GM19239 (cell line): ENCODE measurements at regions not wholly inside any gene's neighbourhood (a gene's known extent, or its start where the extent isn't known, plus 50 kb on each side); places are given as distances from the start of the nearest gene placed in this dataset.
"Not testable (repeated sequence)": the region's sequence is repeated elsewhere in the genome, so short reads cannot be mapped to it uniquely, and the experiment has no call there.

Source experiments
- DNase-seq: peaks from one replicate; pipeline ENCODE4 v3.0.0; 2011; ENCODE audit warnings: low spot score; ENCODE audit not compliant: insufficient read length
- FAIRE-seq: peaks from 2 replicates; lab custom pipeline; 2011; peaks lifted over from hg19 to GRCh38; lab: Jason Lieb, UNC

DNA sequence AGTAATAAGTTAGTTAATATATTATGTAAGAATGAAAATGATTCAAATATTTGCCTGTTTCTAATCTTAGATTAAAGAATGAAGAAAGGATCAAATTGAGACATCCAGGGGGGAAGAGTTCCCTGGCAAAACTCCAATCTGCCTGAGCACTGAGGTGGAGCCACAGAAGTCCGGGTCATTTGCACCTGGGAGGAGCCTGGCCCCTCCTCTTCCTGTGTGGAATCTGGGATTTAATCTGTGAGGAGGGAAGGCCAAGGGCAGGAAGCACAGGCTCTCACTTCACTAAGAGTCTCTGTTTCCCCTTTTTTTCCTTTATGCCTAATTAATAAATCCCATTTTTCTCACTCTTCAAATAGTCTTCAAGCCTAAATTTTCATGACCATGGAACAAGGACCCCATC lies 599.5 kb downstream of the FLRT2 start:
- no peak for FAIRE-seq
- DNase-seq: no peak

DNA sequence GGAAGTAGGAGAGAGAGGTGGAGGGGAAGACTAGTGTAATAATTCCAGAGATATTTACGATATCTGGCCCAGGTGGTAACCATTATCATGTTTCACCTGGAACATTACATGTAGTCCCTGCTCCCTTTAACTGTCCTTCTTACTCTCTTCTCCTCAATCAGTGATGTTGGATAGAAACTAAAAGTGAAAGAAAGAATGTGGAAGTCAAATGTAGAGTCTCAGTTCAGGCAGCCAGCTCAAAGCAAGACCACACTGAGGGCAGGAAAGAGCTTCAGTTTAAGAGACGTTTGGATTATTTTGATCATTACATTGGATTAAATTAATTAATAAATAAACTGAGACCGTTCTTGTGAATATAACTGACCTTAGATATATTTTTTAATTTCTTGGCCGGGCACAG lies 594.4 kb downstream of the FLRT2 start:
- DNase-seq: no peak
- no peak for FAIRE-seq

DNA sequence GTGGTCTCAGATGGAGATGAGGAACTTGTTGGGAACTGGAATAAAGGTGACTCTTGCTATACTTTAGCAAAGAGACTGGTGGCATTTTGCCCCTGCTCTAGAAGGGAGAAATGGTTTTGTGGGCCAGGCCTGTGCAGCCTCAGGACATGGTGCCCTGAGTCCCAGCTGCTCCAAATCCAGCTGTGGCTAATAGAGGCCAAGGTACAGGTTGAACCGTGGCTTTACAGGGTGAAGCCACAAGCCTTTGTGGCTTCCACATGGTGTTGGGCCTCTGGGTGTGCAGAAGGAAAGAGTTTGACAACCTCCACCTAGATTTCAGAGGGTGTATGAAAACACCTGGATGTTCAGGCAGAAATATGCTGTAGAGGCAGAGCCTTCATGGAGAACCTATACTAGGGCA lies 586.0 kb downstream of the FLRT2 start:
- DNase-seq (no peak), FAIRE-seq (no peak)

DNA sequence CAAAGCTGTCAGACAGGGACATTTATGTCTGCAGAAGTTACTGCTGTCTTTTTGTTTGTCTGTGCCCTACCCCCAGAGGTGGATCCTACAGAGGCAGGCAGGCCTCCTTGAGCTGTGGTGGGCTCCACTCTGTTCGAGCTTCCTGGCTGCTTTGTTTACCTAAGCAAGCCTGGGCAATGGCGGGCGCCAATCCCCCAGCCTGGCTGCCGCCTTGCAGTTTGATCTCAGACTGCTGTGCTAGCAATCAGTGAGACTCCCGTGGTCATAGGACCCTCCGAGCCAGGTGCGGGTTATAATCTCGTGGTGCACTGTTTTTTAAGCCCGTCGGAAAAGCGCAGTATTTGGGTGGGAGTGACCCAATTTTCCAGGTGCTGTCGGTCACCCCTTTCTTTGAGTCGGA lies 580.9 kb downstream of the FLRT2 start:
- FAIRE-seq, DNase-seq: not testable (repeated sequence)

DNA sequence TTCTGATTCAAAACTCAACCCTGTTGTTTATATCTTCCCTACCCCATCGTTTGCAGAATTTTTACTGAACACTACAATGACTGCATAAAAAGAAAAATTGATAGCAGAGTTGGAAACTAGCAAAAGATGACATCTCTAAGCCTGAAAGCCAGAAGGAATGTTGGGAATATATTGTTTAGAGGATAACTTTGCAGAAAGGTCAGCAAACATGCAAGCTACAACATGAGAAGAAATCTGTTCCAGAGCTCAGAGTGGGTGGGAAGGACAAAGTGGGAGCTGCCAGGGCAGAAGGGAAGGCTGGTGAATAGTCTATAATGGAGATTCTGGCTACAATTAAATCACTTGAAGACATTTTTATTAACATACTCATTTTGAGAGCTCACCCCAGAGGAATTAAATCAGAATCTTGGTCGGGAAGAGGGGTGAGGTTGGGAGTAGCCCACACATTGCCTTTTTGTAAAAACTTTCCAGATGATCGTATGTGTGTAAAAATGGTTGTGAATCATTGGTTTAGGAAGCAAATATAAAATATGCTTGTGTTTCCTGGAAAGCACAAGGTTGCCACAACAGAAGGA lies 574.8 kb downstream of the FLRT2 start:
- no peak for FAIRE-seq
- no peak for DNase-seq

- FAIRE-seq (no peak), DNase-seq (no peak)
These were observed 564.6 kb downstream of the FLRT2 start for GRCh38 chr14:86094512-86094911.

- DNase-seq (no peak), FAIRE-seq (no peak)
These were observed 561.9 kb downstream of the FLRT2 start for GRCh38 chr14:86091811-86092210.

DNA sequence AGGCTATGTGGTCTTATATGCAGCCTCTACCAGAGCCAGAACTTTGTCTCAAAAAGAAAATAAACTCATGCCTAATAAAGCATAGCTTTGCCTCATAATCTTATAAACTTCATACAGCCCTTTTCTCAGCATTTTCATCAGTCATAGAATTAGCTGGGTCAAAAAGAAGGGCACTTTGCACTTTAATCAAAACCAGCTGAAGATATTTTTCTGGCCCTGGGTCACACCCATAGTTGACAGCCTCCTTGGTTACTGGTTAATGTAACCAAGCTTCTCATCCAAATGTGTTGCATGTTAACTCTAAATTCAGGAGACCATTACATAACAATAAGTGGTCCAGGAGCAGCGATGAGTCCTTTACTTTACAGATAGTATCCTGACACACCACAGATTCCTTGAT lies 558.2 kb downstream of the FLRT2 start:
- FAIRE-seq (no peak), DNase-seq (no peak)

DNA sequence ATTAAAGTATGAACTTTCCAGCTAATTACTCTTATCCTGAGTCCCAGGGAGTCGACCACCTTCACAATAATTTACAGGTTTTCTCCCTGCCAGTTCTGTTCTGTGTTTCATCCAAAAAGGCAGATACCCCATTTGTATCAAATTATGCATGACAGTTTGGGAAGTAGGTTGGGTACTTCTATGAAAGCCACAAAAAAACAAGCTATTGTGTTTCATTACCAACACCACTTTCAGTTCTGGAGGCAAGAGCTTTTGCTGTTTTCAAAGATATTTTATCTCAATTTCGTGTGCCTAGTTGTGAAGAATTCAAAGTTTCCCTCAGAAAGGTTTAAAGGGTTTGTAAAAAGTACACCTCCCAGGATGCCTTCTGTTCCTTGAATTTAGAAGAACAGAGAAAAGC lies 557.4 kb downstream of the FLRT2 start:
- FAIRE-seq: no peak
- DNase-seq: no peak

- DNase-seq: no peak
- no peak for FAIRE-seq
These were observed 557.0 kb downstream of the FLRT2 start for GRCh38 chr14:86086962-86087361.

GRCh38 chr14:86084097-86084496 lies 554.2 kb downstream of the FLRT2 start:
- FAIRE-seq: no peak
- DNase-seq: no peak

GRCh38 chr14:86083616-86084015 lies 553.7 kb downstream of the FLRT2 start:
- FAIRE-seq: no peak
- no peak for DNase-seq

DNA sequence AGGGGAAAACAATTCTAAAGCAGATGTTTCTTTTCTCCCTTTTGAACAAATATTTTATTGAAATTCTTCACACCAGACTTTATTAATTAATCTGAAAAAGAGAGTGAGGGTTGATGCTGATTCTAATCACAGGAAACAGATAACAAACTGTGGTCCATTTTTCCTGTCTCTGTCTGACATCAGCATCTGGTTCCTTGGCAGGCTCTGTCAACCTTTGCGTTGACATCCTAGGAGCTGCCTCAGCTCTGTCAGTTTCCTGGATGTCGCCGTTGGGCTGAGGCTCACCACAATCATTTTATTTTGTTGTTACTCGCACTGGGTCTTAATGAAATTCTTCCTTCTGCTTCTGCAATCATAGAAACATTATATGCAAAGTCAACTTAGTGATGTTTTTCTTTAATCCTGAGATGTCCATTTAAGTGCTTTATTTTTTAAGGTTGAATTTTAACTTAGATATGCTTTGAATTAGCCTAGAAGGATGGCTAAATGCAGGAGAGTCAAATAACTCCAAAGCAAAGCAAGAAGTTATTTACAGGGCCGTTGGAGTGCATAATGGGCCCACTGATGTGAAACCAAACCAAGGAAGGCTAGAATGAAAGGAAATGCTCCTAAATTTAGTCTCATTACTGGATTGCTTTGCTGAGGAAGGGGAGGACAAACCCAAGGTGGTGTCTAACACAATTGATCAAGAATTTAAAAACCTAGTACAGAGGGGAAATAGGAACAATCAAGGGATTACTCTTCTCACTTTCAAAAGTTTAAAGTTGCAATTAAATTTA lies 542.4 kb downstream of the FLRT2 start:
- FAIRE-seq (no peak), DNase-seq (no peak)

DNA sequence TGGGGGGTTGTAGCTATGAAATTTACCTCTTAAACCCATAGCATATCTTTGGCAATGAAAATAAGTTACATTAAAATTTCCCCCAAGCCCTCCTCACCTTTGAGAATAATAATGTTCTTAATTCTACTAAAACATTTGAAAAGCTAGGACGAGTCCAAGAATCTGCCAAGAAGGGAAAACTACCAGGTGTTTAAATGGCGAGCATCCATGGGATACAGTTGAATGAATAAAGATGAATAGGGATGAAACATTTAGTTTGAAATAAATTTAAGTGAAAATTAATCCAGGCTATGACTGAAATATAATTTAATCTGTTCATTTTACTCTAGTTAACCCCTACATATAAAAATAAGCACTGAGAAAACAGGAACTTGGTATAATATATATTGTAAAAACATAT lies 536.7 kb downstream of the FLRT2 start:
- FAIRE-seq (no peak), DNase-seq (no peak)

DNA sequence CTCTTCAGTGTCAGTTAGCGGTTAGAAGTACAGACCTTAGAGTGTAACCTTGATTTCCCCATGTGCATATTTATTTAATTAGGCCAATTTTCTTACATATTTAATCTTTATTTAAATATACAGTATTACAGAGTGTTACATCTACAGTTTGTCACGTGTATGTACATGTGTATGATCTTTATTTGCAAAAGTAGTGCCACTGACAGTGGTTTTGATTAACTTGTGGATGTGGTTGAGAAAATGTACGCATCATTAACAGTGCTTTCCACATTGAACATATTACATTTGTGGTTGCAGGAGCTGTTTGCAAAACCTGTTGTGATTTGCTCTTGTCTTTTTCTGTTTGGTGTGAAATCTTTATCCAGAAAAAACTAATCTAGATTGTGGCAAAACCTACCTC lies 535.5 kb downstream of the FLRT2 start:
- DNase-seq (no peak), FAIRE-seq (no peak)

DNA sequence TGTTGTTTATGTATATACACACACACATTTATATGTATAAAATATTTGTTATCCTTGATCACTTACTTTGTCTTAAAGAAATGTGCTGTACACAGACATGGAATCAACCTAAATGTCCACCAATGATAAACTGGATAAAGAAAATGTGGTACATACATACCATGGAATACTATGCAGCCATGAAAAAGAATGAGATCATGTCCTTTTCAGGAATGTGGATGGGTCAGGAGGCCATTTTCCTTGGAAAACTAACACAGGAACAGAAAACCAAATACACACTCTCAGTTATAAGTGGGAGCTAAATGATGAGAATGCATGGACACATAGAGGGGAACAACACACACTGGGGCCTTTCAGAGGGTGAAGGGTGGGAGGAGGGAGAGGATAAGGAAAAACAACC lies 534.7 kb downstream of the FLRT2 start:
- not testable (repeated sequence) for DNase-seq, FAIRE-seq

DNA sequence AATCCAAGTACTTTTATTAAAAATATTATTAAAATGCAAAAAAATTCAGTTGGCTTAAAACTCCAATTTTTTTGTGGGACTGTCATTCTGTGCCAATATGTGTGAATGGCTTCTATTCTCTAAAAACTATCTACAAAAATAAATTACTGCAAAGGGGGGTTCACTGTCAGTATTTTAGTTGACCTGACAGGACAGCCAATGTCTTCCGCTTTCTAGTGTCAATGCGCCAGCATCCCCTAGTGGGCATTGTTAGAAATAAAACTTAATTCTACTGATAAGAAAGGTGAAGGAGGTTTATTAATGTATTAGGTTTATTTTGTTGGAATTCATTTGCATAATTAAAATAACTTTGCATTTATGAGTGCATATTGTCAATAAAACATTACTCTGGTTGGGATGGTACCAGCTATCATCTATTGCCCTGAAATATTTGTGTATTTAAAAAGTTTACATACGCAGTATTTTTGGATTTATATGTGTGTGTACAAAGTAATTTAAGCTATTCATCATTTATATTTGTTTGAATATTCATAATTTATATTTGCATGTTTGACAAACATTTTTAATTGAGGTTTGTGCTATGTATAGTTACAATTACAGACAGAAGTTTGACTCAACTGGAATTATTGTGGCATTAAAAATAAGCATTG lies 527.2 kb downstream of the FLRT2 start:
- FAIRE-seq (no peak), DNase-seq (peak; percentile 1)

DNA sequence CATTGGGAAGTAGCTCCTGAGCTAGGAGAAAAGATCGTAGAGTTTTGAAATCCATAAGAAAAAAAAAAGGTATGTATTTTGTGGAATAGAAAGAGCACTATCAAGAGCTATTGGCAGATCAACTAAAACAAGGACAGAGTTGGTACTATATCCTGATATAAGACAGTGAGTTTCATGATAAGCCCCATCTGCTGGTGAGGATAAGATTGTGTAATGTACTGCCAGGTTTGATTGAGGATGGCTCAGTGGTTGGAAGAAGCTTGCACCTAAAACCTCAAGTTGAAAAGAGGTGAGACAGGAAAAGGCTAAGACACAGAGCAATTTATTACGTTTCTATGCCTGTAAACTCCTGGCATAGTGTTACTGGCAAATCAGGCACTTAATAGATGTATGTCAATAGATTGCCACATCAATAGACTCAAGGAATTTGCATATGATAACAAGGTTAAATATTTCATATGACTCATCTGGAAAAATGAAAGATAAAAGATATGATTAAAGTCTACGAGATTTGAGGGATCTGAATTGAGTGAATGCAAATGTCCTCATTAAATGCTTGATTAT lies 525.6 kb downstream of the FLRT2 start:
- FAIRE-seq: no peak
- no peak for DNase-seq

- FAIRE-seq (no peak), DNase-seq (no peak)
These were observed 522.9 kb downstream of the FLRT2 start for GRCh38 chr14:86052868-86053267.

GRCh38 chr14:86050757-86051156 lies 520.8 kb downstream of the FLRT2 start:
- FAIRE-seq: no peak
- DNase-seq: no peak

DNA sequence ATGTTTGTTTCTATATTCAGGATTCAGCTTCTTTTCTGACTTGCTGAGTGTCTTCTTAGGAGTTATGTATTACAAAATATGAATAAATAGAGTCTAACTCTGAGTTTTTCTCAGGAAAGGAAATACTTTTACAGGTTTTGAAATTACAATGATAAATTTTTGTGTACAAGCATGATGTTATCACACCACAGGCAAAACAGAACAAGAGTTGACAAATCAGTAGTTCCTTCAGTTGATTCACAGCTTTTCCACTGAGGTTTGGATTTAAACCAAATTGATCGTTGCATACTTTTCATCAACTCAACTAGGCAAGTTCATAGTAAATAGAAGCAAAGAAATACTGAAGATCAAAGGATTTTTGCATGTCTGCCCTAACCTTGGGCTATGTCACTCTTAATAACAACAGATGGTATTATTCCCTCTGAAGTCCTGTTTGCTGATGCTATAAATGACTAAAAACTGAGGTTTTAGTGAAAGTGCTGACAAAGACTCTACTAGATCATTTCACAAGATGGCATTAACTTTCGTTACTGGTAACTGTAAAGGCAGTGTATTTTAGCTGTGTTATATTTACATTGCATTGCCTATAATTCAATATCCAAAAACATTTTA lies 520.2 kb downstream of the FLRT2 start:
- DNase-seq (no peak), FAIRE-seq (no peak)
